ENCODE measurements at regions not wholly inside any gene's neighbourhood (a gene's known extent, or its start where the extent isn't known, plus 50 kb on each side); places are given as distances from the start of the nearest gene placed in this dataset.

GRCh38 chr2:236359426-236360045 is 95.3 kb upstream of the ASB18 start:
- Histone ChIP-seq H3K27ac (no peak overlapping the region), H3K79me2 (no peaks in the 10 kb centered on the region), H3K9me3 (ENCODE audit: low read depth) (no peaks in the 10 kb centered on the region), H4K20me1 (ENCODE audit: insufficient read depth, poor library complexity, severe bottlenecking) (no peaks in the 10 kb centered on the region), H3K27me3 (no peaks in the 10 kb centered on the region), H3K4me2 (no peak overlapping the region), H3K4me3 (no peak overlapping the region), H3K9me2 (replicated peaks; ENCODE audit: insufficient read depth) (no peaks in the 10 kb centered on the region), H3K36me3 (replicated peaks; ENCODE audit: insufficient read depth, low read depth) (no peaks in the 10 kb centered on the region), H2AFZ (no peak overlapping the region), H3K4me1 (ENCODE audit: insufficient read depth) (no peaks in the 10 kb centered on the region)
- 55% methylated on average over 10 of the region's 10 CpGs for WGBS (ENCODE audit: low lambda C conversion rate, missing lambda C conversion rate)
- TF ChIP-seq EZH2 (IDR thresholded peaks at IDR 0.05; ENCODE audit: borderline replicate concordance) (no peak), CTCF (IDR thresholded peaks at IDR 0.05; ENCODE audit: poor library complexity) (no peak), EZH2phosphoT487 (IDR thresholded peaks at IDR 0.05; ENCODE audit: low read depth, severe bottlenecking, unreplicated experiment) (no peak)
- no peak for DNase-seq (ENCODE audit: low spot score)

GRCh38 chr2:236360496-236360895 is 96.3 kb upstream of the ASB18 start:
- DNase-seq (ENCODE audit: low spot score): peak; percentile 27
- no peaks in the 10 kb centered on the region for H3K4me1 ChIP-seq (ENCODE audit: insufficient read depth)
- no peak overlapping the region for H3K4me3 ChIP-seq
- TF ChIP-seq EZH2phosphoT487 (IDR thresholded peaks at IDR 0.05; ENCODE audit: low read depth, severe bottlenecking, unreplicated experiment): no peak
- no peak for TF ChIP-seq EZH2 (IDR thresholded peaks at IDR 0.05; ENCODE audit: borderline replicate concordance)
- no peak for TF ChIP-seq CTCF (IDR thresholded peaks at IDR 0.05; ENCODE audit: poor library complexity)
- H2AFZ ChIP-seq: no peak overlapping the region
- H4K20me1 ChIP-seq (ENCODE audit: insufficient read depth, poor library complexity, severe bottlenecking): no peaks in the 10 kb centered on the region
- no peak overlapping the region for H3K4me2 ChIP-seq
- H3K36me3 ChIP-seq (replicated peaks; ENCODE audit: insufficient read depth, low read depth): no peaks in the 10 kb centered on the region
- no peaks in the 10 kb centered on the region for H3K9me2 ChIP-seq (replicated peaks; ENCODE audit: insufficient read depth)
- 70% methylated on average over 4 of the region's 4 CpGs for WGBS (ENCODE audit: low lambda C conversion rate, missing lambda C conversion rate)
- no peaks in the 10 kb centered on the region for H3K9me3 ChIP-seq (ENCODE audit: low read depth)
- peak overlapping the region; percentile 9 for H3K27ac ChIP-seq
- H3K27me3 ChIP-seq: no peaks in the 10 kb centered on the region
- H3K79me2 ChIP-seq: no peaks in the 10 kb centered on the region

- Histone ChIP-seq H2AFZ (no peak overlapping the region), H3K79me2 (no peaks in the 10 kb centered on the region), H3K9me2 (replicated peaks; ENCODE audit: insufficient read depth) (no peaks in the 10 kb centered on the region), H3K36me3 (replicated peaks; ENCODE audit: insufficient read depth, low read depth) (no peaks in the 10 kb centered on the region), H3K9me3 (ENCODE audit: low read depth) (no peaks in the 10 kb centered on the region), H3K4me1 (ENCODE audit: insufficient read depth) (no peaks in the 10 kb centered on the region), H3K4me2 (no peak overlapping the region), H3K27me3 (no peaks in the 10 kb centered on the region), H3K27ac (no peak overlapping the region), H3K4me3 (no peak overlapping the region), H4K20me1 (ENCODE audit: insufficient read depth, poor library complexity, severe bottlenecking) (no peaks in the 10 kb centered on the region)
- TF ChIP-seq CTCF (IDR thresholded peaks at IDR 0.05; ENCODE audit: poor library complexity): no peak
- no peak for TF ChIP-seq EZH2phosphoT487 (IDR thresholded peaks at IDR 0.05; ENCODE audit: low read depth, severe bottlenecking, unreplicated experiment)
- TF ChIP-seq EZH2 (IDR thresholded peaks at IDR 0.05; ENCODE audit: borderline replicate concordance): no peak
- DNase-seq (ENCODE audit: low spot score): no peak
- WGBS (ENCODE audit: low lambda C conversion rate, missing lambda C conversion rate): 84% methylated on average over 10 of the region's 10 CpGs
These were observed 99.6 kb upstream of the ASB18 start for GRCh38 chr2:236363711-236364277.

All from hepatocyte (in vitro differentiated cells).